PC-3 (cell line): ENCODE measurements at regions not wholly inside any gene's neighbourhood (a gene's known extent, or its start where the extent isn't known, plus 50 kb on each side); places are given as distances from the start of the nearest gene placed in this dataset.

Experiments used
- CTCF ChIP-seq: fragments of 300-600 bp; sonication (generic); conservative IDR thresholded peaks from 2 replicates; pipeline ENCODE4 v1.5.1; 2017; ENCODE audit warnings: antibody characterized with exemption, low read depth, mild to moderate bottlenecking, low read length
- EZH2 ChIP-seq: fragments of 300-600 bp; sonication (generic); IDR thresholded peaks from one replicate; pipeline ENCODE4 v1.6.1; 2017; ENCODE audit warnings: antibody characterized with exemption, mild to moderate bottlenecking, low read length; ENCODE audit not compliant: unreplicated experiment

GRCh38 chr4:147102596-147102995, 156.9 kb upstream of the TTC29 start:
- TF ChIP-seq CTCF: no peak
- TF ChIP-seq EZH2: no peak
